ENCODE measurements at regions not wholly inside any gene's neighbourhood (a gene's known extent, or its start where the extent isn't known, plus 50 kb on each side); places are given as distances from the start of the nearest gene placed in this dataset.

GRCh38 chr12:75953312-75953906 is 78.2 kb downstream of the PHLDA1 start:
- TF ChIP-seq EZH2phosphoT487 (IDR thresholded peaks at IDR 0.05) (no peak), CTCF (IDR thresholded peaks at IDR 0.05) (no peak)
